Dermis microvascular lymphatic vessel endothelial cell (primary cell): ENCODE measurements at regions not wholly inside any gene's neighbourhood (a gene's known extent, or its start where the extent isn't known, plus 50 kb on each side); places are given as distances from the start of the nearest gene placed in this dataset.

Experiments
- DNase-seq, 2 donors: peaks; one replicate each; pipeline versions ENCODE4 v3.0.0 to v3.0.0-alpha.2; 2010; ENCODE audit warnings: low read depth in 2 of 2

DNA sequence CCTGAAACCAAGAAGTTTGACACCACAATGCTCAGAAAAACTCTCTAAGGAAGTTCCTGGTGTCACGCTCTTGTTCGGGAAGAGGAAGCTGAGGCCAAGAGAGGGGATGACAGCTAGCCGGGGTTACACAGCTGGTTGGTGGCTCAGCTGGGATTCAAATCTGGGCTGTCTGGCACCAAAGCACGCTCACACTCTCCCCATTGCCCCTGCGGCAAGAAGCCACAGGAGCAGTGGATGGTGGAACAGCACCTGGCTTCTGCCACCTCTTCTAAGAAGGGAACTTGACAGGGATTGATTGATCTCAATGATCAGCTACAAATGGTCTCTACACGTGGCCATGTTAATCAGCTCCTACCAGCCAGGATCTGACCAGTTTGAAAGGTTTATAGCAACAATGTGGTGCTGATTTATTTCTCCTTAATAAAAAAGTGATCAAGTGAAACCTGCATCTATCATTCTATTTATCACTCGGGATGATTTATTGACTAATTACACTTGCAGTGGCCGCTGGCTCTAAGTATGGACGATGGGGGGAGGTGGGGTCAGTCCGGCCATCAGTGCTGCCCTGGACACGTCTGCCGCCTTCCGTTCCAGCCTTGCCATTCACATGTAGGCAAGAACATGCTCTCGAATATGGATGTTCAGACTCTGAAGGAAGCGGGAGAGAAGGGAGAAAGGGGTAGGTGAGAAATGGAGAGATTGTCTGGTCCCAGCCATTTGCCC, 71.9 kb upstream of the TOP1 start:
- DNase-seq, result no peak

GRCh38 chr20:40957265-40957760, 71.3 kb upstream of the TOP1 start:
- DNase-seq, result no peak

DNA sequence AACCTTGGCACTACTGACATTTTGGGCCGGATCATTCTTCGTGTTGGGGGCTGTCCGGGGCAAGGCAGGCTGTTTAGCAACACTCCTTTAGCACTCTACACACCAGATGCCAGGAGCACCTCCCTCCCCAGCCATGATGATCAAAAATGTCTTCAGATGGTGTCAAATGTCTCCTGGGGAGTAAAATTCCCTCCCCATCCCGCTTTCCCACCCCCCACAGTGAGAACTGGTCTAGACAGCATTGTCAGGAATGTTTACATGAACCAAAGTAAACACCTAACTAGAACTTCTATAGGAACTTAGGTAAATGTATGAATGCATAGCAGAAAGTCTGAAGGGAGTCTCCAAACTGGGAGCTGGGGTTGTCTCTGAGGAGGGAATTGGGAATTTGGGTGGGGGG, 70.0 kb upstream of the TOP1 start:
- DNase-seq, result no peak

DNA sequence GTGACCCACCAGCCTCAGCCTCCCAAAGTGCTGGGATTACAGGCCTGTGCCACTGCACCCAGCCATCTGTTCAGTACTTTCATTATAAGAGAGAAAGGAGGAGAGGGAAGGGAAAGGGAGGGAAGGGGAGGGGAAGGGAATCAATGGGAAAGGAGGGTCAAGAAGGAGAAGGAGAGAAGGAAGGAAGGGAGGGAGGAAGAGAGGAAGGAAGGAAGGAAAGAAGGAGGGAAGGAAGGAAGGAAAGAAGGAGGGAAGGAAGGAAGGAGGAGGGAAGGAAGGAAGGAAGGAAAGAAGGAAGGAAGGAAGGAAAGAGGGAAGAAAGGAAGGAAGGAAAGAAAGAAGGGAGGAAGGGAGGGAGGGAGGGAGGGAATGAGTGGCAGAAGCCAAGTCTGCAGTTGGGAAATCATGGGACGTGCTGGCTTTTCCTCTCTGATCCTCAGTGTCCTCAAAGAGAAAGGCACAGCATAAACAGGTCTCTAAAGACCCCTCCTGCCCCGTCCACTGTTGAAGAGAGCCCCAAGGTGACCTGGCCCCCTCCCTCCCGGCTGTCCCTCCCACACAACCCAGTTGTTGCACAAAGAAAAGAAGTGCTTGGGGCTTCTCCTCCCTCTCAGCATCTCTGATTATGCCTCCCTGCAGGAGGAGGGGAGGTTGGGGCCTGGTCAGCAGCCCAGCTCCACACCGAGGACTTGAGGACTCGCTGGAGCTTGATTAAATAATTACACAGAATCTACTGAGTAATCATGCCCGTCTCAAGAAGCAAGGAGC, 69.1 kb upstream of the TOP1 start:
- no peak for DNase-seq

GRCh38 chr20:40960101-40960500, 68.5 kb upstream of the TOP1 start:
- DNase-seq, result no peak

DNA sequence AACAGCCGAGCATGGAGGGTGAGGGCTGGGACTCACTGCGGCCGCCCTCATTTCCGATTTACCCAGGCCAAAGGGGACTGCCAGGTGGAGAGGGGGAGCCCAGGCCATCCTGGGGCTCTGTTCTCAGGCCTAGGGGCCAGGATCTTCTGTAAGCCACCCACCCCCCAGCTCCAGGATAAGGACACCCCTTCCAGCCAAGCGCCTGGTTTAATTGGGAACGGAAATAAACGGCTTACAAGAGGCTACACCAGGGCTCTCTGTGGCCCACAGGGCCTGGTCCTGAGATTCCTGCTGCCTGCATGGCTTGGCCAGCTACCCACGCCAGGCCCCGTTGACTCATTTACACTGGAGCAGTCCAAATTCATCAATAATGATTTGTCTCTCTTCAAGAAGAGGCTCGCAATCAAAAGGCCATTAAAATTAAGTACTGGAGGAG, 68.1 kb upstream of the TOP1 start:
- DNase-seq, result no peak

- no peak for DNase-seq
Observed at GRCh38 chr20:40961176-40961575, 67.4 kb upstream of the TOP1 start.

DNA sequence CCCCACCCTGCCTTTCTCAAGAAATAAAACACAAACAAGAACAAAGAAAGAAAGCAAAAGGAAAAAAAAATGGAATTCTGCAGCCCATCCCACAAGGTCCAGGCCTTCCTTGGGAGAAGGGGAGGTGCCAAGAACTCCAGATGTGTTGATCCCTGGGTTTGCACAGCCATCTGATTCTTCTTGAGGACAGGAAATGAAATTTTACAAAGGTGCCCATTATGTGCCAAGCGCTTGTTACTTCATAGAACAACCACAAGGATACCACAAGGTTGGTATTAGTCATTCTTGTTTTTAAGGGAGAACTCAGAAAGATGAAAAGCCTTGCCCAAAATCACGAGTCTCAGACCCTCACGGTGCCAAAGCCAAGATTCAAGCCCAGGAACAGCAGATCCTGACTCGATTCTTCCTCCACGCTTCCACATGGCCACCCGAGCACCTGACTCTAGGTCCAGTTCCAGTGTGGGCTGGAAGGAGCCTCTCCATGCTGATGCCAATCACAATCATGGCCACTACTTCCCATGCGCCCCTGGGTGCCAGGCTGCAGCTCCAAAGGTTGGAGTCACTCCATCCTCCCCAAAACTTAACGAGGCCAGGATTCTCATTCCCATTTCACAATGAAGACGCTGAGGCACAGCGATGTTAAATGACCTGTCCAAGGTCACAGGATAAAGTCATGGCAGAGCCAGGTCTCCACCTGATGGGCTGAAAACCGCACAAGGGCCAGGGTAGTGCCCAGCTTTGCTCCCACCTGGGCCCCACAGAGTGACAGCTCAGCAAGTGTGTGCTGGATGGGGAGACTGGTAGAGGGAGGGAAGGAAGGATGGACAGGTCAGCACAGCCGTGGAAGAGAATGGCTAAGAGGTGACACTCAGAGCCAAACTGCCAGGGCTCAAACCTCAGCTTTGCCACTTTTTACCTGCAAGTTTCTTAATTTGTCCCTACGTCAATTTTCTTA, 66.7 kb upstream of the TOP1 start:
- no peak for DNase-seq

- peak; percentile 24 to 63 for DNase-seq
Observed at GRCh38 chr20:40962733-40963504, 65.7 kb upstream of the TOP1 start.

DNA sequence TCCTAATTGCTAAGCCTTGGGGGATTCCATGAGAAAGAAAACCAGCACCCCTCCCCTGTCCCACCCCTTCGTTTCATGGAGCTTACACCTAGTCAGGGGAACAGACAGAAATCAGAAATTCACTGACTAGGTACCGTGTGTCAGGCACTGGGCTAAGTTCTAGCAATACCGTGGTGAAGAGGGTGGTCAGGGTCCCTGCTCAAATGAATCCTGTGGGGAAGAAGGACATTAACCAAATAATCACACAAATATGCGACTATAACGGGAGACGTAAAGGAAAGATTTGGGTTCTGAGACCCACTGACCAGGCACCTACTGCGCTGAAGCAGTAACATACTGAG, 65.1 kb upstream of the TOP1 start:
- no peak for DNase-seq

GRCh38 chr20:40965671-40966070, 63.0 kb upstream of the TOP1 start:
- no peak for DNase-seq

GRCh38 chr20:40966103-40966502, 62.5 kb upstream of the TOP1 start:
- DNase-seq, result no peak

- DNase-seq, result no peak
Observed at GRCh38 chr20:40966516-40967185, 62.0 kb upstream of the TOP1 start.

DNA sequence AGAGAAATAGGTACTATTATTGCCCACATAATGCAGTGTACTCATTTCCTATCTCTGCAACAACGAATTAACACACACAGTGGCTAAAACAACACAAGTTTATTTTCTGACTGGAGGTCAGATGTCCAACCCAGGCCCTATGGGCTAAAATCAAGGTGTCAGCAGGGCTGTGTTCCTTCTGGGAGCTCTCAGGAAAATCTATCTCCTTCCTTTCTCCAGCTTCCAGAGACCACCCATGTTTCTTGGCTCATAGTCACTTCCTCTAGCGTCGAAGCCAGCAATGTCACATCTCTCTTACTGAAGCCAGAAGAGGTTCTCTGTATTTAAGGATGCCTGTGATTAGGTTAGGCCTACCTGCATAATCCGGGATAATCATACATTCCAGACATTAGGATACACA, 60.9 kb upstream of the TOP1 start:
- no peak for DNase-seq

DNA sequence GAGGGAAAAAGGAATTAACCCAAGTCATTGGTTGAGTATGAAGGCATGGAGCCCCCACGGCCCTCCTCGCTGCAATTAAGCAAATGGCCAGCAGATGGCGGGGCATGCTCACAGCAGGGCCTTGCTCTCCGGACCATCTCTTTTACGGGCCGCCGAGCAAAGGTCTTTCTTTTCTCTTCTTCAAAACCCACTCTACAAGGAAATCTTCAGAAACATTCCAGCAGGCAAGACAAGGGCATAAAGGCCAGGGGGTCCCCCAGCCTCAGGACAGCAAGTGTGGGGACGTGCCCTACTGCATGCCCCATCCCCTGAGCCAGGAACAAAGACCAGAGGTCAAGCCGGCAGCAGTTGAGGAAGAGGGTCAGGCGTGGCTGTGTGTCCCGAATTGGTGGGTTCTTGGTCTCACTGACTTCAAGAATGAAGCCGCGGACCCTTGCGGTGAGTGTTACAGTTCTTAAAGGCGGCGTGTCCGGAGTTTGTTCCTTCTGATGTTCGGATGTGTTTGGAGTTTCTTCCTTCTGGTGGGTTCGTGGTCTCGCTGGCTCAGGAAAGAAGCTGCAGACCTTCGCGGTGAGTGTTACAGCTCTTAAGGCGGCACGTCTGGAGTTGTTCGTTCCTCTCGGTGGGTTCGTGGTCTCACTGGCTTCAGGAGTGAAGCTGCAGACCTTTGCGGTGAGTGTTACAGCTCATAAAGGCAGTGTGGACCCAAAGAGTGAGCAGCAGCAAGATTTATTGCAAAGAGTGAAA, 59.6 kb upstream of the TOP1 start:
- peak; percentile 33 to 73 for DNase-seq

GRCh38 chr20:40970218-40970617, 58.4 kb upstream of the TOP1 start:
- no peak for DNase-seq

GRCh38 chr20:40977218-40977617, 51.4 kb upstream of the TOP1 start:
- DNase-seq, result no peak

GRCh38 chr20:40978761-40979160, 49.9 kb upstream of the TOP1 start:
- DNase-seq, result no peak
